ENCODE measurements at regions not wholly inside any gene's neighbourhood (a gene's known extent, or its start where the extent isn't known, plus 50 kb on each side); places are given as distances from the start of the nearest gene placed in this dataset.

DNA sequence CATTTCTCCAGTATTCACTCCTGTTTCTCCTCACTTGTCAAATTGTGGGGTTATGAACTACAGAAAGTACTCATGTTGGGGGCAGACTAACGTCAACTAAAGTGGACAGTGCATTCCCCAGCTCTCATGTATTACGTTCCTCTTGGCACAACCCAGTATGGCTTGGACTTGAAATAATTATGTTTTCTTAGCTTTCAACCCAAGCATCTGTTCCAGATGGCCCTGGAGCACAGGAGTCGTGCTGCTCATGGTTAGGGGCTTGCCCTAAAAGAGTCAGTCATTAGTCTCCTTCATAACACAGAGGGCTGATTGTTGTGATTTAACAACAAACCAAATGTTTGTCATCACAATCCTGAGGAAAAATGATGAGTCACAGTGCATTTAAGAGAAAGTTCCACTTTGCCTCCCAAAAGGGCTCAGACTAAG is 154.4 kb downstream of the RPAP3 start:
- TF ChIP-seq CTCF (IDR thresholded peaks at IDR 0.05) (no peak), POLR2A (IDR thresholded peaks at IDR 0.05) (no peak)
